Prostate gland (tissue), 2 donors: ENCODE measurements at regions not wholly inside any gene's neighbourhood (a gene's known extent, or its start where the extent isn't known, plus 50 kb on each side); places are given as distances from the start of the nearest gene placed in this dataset.
"Not testable (repeated sequence)": the region's sequence is repeated elsewhere in the genome, so short reads cannot be mapped to it uniquely, and the experiment has no call there.

ENCODE experiments used
- DNase-seq: peaks from one replicate; pipeline ENCODE4 v3.0.0-alpha.2; 2019; ENCODE audit warnings: low spot score
- H3K27ac ChIP-seq, 2 donors: fragments of 200-600 bp; sonication (generic); 2 replicates each; pipeline ENCODE4 v1.5.1; 2017 to 2019
- H3K27me3 ChIP-seq: fragments of 200-600 bp; sonication (generic); replicated peaks from 2 replicates; pipeline ENCODE4 v1.5.1; 2019; ENCODE audit not compliant: insufficient read depth
- H3K36me3 ChIP-seq, 2 donors: fragments of 200-600 bp; sonication (generic); 1 replicate in 1 of 2; 2 replicates in 1 of 2; pipeline versions ENCODE4 v1.5.1 to v1.8.1; 2017 to 2019
- H3K4me1 ChIP-seq: fragments of 200-600 bp; sonication (generic); replicated peaks from 2 replicates; pipeline ENCODE4 v1.5.1; 2019
- H3K4me3 ChIP-seq, 2 donors: fragments of 200-600 bp; sonication (generic); 2 replicates each; pipeline ENCODE4 v1.5.1; 2017 to 2019
- H3K9me3 ChIP-seq: fragments of 200-600 bp; sonication (generic); 2 replicates; pipeline ENCODE4 v1.5.1; 2017
- POLR2A ChIP-seq: fragments of 450-650 bp; IDR thresholded peaks from one replicate; pipeline ENCODE4 v1.6.1; 2016; ENCODE audit warnings: antibody characterized with exemption, mild to moderate bottlenecking
- POLR2AphosphoS5 ChIP-seq: sonication (generic); formaldehyde crosslinking; IDR thresholded peaks from one replicate; pipeline ENCODE4 v1.6.1; 2017; ENCODE audit warnings: antibody characterized with exemption
- WGBS: methylation state at CpG from one replicate; pipeline ENCODE4 v1.1.5; 2018; 5-methylcytosine and 5-hydroxymethylcytosine counted together
- intact Hi-C: fragments of 100-400 bp; cut with DNase I; formaldehyde crosslinking; loops from one replicate; pipeline ENCODE4 v1.14.2; 2022
- TF ChIP-seq, protein P1 (sequence below), 4 experiments: fragments of 200-600 bp in 2 of 4; fragments of 450-650 bp in 2 of 4; sonication (generic) in 2 of 4; IDR thresholded peaks; 1 replicate in 3 of 4; 2 replicates in 1 of 4; pipeline ENCODE4 v1.5.1; 2016 to 2019; ENCODE audit warnings: antibody characterized with exemption in 4 of 4, mild to moderate bottlenecking in 2 of 4, moderate library complexity in 2 of 4

DNA sequence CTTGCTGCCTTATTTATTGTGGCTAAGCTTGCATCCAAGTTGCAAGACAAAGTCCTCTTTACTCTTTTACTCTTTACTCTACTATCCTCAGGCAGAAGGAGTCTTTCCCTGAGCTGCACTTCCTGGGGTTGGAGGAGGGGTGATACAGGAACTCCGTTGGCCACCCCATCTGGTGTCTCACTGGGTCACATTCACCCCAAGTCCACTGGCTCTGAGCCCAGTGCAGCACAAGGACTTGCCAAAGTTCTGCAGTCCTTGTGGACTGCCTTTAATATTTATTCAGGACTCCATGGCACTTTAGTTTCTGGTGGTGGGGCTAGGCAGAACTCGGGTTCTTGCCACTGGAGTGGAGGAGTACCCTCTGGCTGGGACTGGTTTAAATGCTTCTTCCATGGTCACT is 165.4 kb upstream of the KCNH8 start:
- no peak overlapping the region for H3K27ac ChIP-seq
- DNase-seq: no peak
- no peaks in the 10 kb centered on the region for H3K9me3 ChIP-seq
- WGBS: 58% methylated on average over 2 of the region's 2 CpGs
- TF ChIP-seq POLR2A (no peak), POLR2AphosphoS5 (no peak)
- TF ChIP-seq, protein P1, sequence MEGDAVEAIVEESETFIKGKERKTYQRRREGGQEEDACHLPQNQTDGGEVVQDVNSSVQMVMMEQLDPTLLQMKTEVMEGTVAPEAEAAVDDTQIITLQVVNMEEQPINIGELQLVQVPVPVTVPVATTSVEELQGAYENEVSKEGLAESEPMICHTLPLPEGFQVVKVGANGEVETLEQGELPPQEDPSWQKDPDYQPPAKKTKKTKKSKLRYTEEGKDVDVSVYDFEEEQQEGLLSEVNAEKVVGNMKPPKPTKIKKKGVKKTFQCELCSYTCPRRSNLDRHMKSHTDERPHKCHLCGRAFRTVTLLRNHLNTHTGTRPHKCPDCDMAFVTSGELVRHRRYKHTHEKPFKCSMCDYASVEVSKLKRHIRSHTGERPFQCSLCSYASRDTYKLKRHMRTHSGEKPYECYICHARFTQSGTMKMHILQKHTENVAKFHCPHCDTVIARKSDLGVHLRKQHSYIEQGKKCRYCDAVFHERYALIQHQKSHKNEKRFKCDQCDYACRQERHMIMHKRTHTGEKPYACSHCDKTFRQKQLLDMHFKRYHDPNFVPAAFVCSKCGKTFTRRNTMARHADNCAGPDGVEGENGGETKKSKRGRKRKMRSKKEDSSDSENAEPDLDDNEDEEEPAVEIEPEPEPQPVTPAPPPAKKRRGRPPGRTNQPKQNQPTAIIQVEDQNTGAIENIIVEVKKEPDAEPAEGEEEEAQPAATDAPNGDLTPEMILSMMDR (IDR thresholded peaks at IDR 0.05): no peak
- no peaks in the 10 kb centered on the region for H3K27me3 ChIP-seq
- H3K36me3 ChIP-seq: no peaks in the 10 kb centered on the region
- intact Hi-C loops: no loop called here
- no peaks in the 10 kb centered on the region for H3K4me1 ChIP-seq
- no peak overlapping the region for H3K4me3 ChIP-seq

- H3K27ac ChIP-seq, DNase-seq, H3K4me1 ChIP-seq, H3K27me3 ChIP-seq, H3K36me3 ChIP-seq, H3K4me3 ChIP-seq, intact Hi-C loops, H3K9me3 ChIP-seq: not testable (repeated sequence)
- 79% methylated on average over 17 of the region's 17 CpGs for WGBS
Observed at GRCh38 chr3:18976102-18976501, 172.2 kb upstream of the KCNH8 start.

GRCh38 chr3:18968120-18968519 is 180.2 kb upstream of the KCNH8 start:
- intact Hi-C loops: no loop called here

GRCh38 chr3:18965781-18966180 is 182.5 kb upstream of the KCNH8 start:
- WGBS: 87% methylated on average over 2 of the region's 2 CpGs
- no peaks in the 10 kb centered on the region for H3K4me1 ChIP-seq

More at GRCh38 chr3:18968120-18968519, 180.2 kb upstream of the KCNH8 start:
- H3K4me3 ChIP-seq: no peak overlapping the region
- TF ChIP-seq, protein P1 (IDR thresholded peaks at IDR 0.05): no peak
- TF ChIP-seq POLR2AphosphoS5 (no peak), POLR2A (no peak)
- 74% methylated on average over 3 of the region's 3 CpGs for WGBS
- no peaks in the 10 kb centered on the region for H3K36me3 ChIP-seq
- H3K4me1 ChIP-seq: no peaks in the 10 kb centered on the region
- DNase-seq: no peak
- H3K27ac ChIP-seq: no peak overlapping the region
- H3K27me3 ChIP-seq: no peaks in the 10 kb centered on the region
- no peaks in the 10 kb centered on the region for H3K9me3 ChIP-seq

DNA sequence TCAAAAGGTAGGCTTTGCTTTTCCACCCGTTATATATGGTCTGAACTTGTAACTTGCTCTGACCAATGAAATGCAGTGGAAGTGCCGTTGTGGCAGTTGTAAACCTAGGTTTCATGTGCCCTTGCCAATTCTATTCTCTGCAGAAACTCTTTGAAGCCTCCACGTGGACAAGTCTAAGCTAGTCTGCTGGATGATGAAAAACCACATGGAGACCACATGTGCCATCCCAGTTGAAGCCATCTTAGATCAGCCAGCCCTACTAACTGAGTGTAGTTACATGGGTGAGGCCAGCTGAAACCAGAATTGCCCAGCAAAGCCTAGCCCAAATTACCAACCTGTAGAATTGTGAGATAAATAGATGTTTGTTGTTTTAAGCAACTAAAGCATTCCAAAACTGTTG is 183.7 kb upstream of the KCNH8 start:
- WGBS: 55% methylated on average over 3 of the region's 3 CpGs
- no peak for DNase-seq
- Histone ChIP-seq H3K36me3 (no peaks in the 10 kb centered on the region), H3K27ac (no peak overlapping the region), H3K4me3 (no peak overlapping the region), H3K4me1 (no peaks in the 10 kb centered on the region), H3K9me3 (no peaks in the 10 kb centered on the region), H3K27me3 (no peaks in the 10 kb centered on the region)
- intact Hi-C loops: no loop called here
- TF ChIP-seq POLR2A: no peak

More at GRCh38 chr3:18965781-18966180, 182.5 kb upstream of the KCNH8 start:
- intact Hi-C loops: no loop called here
- no peaks in the 10 kb centered on the region for H3K27me3 ChIP-seq
- H3K9me3 ChIP-seq: no peaks in the 10 kb centered on the region
- H3K36me3 ChIP-seq: no peaks in the 10 kb centered on the region
- no peak for DNase-seq
- no peak overlapping the region for H3K27ac ChIP-seq
- TF ChIP-seq POLR2AphosphoS5: no peak
- TF ChIP-seq, protein P1 (IDR thresholded peaks at IDR 0.05): no peak
- no peak for TF ChIP-seq POLR2A
- H3K4me3 ChIP-seq: no peak overlapping the region

GRCh38 chr3:18951333-18951732 is 197.0 kb upstream of the KCNH8 start:
- intact Hi-C loops: no loop called here
- Histone ChIP-seq H3K4me3 (no peak overlapping the region), H3K36me3 (no peaks in the 10 kb centered on the region), H3K9me3 (no peaks in the 10 kb centered on the region), H3K27me3 (no peaks in the 10 kb centered on the region), H3K4me1 (no peaks in the 10 kb centered on the region), H3K27ac (no peak overlapping the region)
- TF ChIP-seq, protein P1 (IDR thresholded peaks at IDR 0.05): no peak
- TF ChIP-seq POLR2AphosphoS5 (no peak), POLR2A (no peak)
- DNase-seq: no peak
- 88% methylated on average over 5 of the region's 5 CpGs for WGBS
